CD14-positive monocyte (primary cell): ENCODE measurements at regions not wholly inside any gene's neighbourhood (a gene's known extent, or its start where the extent isn't known, plus 50 kb on each side); places are given as distances from the start of the nearest gene placed in this dataset.

Experiments
- DNase-seq, 3 donors: peaks; one replicate each; pipeline ENCODE4 v3.0.0-alpha.2; 2011 to 2022
- H2AFZ ChIP-seq: 2 replicates; pipeline ENCODE4 v1.6.0; 2012; ENCODE audit warnings: mild to moderate bottlenecking, low read depth, low read length, inconsistent platforms; ENCODE audit not compliant: insufficient read depth, poor library complexity, severe bottlenecking
- H3K27ac ChIP-seq, 2 donors: 1 replicate in 1 of 2; 2 replicates in 1 of 2; pipeline ENCODE4 v1.5.1; 2012 to 2013; ENCODE audit warnings: low read length in 2 of 2, control low read depth in 1 of 2, inconsistent platforms in 1 of 2, low read depth in 1 of 2, mild to moderate bottlenecking in 1 of 2
- H3K27me3 ChIP-seq, 2 donors: one replicate each; pipeline versions ENCODE4 v1.6.0 to v1.6.1; 2011 to 2013; ENCODE audit warnings: low read length in 2 of 2; ENCODE audit not compliant: control insufficient read depth in 2 of 2, insufficient read depth in 2 of 2
- H3K36me3 ChIP-seq, 2 donors: replicated peaks in 1 of 2; 1 replicate in 1 of 2; 2 replicates in 1 of 2; pipeline versions ENCODE4 v1.5.1 to v1.6.1; 2012 to 2013; ENCODE audit warnings: low read length in 2 of 2, control low read depth in 1 of 2, inconsistent platforms in 1 of 2, mild to moderate bottlenecking in 1 of 2; ENCODE audit not compliant: insufficient read depth in 2 of 2, control insufficient read depth in 1 of 2
- H3K4me1 ChIP-seq, 2 donors: 1 replicate in 1 of 2; 2 replicates in 1 of 2; pipeline versions ENCODE4 v1.5.1 to v1.6.1; 2012 to 2013; ENCODE audit warnings: low read length in 2 of 2, control low read depth in 1 of 2, inconsistent platforms in 1 of 2, mild to moderate bottlenecking in 1 of 2, moderate library complexity in 1 of 2; ENCODE audit not compliant: insufficient read depth in 2 of 2, control insufficient read depth in 1 of 2
- H3K4me2 ChIP-seq: replicated peaks from 2 replicates; pipeline ENCODE3; 2012; ENCODE audit warnings: low read length, moderate library complexity, mild to moderate bottlenecking; ENCODE audit not compliant: poor library complexity, severe bottlenecking; ENCODE audit errors: extremely low read depth
- H3K4me3 ChIP-seq, 3 experiments: fragments of 200-600 bp in 1 of 3; sonication (generic) in 1 of 3; replicated peaks in 1 of 3; 1 replicate in 2 of 3; 2 replicates in 1 of 3; pipeline ENCODE4 v1.5.1; 2011 to 2013; ENCODE audit warnings: low read length in 3 of 3, mild to moderate bottlenecking in 3 of 3, control low read depth in 2 of 3, low read depth in 2 of 3, inconsistent platforms in 1 of 3, moderate library complexity in 1 of 3
- H3K79me2 ChIP-seq: 2 replicates; pipeline ENCODE4 v1.6.0; 2012; ENCODE audit warnings: mild to moderate bottlenecking, control low read depth, inconsistent platforms, low read length, moderate library complexity; ENCODE audit not compliant: insufficient read depth
- H3K9ac ChIP-seq: 2 replicates; pipeline ENCODE4 v1.6.0; 2017; ENCODE audit warnings: low read length, mild to moderate bottlenecking; ENCODE audit not compliant: insufficient read depth, poor library complexity, severe bottlenecking
- H3K9me3 ChIP-seq, 2 donors: replicated peaks in 1 of 2; 1 replicate in 1 of 2; 2 replicates in 1 of 2; pipeline versions ENCODE4 v1.5.1 to v1.6.1; 2012 to 2013; ENCODE audit warnings: low read length in 2 of 2, control low read depth in 1 of 2; ENCODE audit not compliant: control insufficient read depth in 1 of 2, insufficient read depth in 1 of 2
- H4K20me1 ChIP-seq: 2 replicates; pipeline ENCODE4 v1.6.0; 2012; ENCODE audit warnings: mild to moderate bottlenecking, low read length, control low read depth, moderate library complexity; ENCODE audit not compliant: insufficient read depth
- H3K27ac Mint-ChIP-seq, 7 donors: one replicate each; pipeline ENCODE4 v1.8.0; 2020; ENCODE audit warnings: mild to moderate bottlenecking in 7 of 7, mixed read lengths in 7 of 7, moderate library complexity in 6 of 7, inconsistent platforms in 2 of 7
- H3K27me3 Mint-ChIP-seq, 3 donors: one replicate each; pipeline ENCODE4 v1.8.0; 2021 to 2022; ENCODE audit warnings: low read depth in 3 of 3, mild to moderate bottlenecking in 3 of 3, mixed read lengths in 3 of 3, moderate library complexity in 3 of 3, inconsistent platforms in 1 of 3
- H3K36me3 Mint-ChIP-seq, 2 donors: one replicate each; pipeline ENCODE4 v1.8.0; 2020; ENCODE audit warnings: mixed read lengths in 2 of 2, inconsistent platforms in 1 of 2, mild to moderate bottlenecking in 1 of 2
- H3K4me1 Mint-ChIP-seq: one replicate; pipeline ENCODE4 v1.8.0; 2020; ENCODE audit warnings: mild to moderate bottlenecking, mixed read lengths
- H3K4me3 Mint-ChIP-seq, 2 donors: one replicate each; pipeline ENCODE4 v1.8.0; 2020; ENCODE audit warnings: mild to moderate bottlenecking in 2 of 2, mixed read lengths in 2 of 2, moderate library complexity in 1 of 2
- H3K9me3 Mint-ChIP-seq, 7 donors: one replicate each; pipeline ENCODE4 v1.8.0; 2020 to 2022; ENCODE audit warnings: mixed read lengths in 7 of 7, mild to moderate bottlenecking in 6 of 7, moderate library complexity in 6 of 7, inconsistent platforms in 2 of 7
- WGBS: methylation state at CpG from one replicate; pipeline ENCODE4 v1.1.5; 2013; ENCODE audit warnings: missing lambda C conversion rate; ENCODE audit not compliant: insufficient coverage; 5-methylcytosine and 5-hydroxymethylcytosine counted together
- intact Hi-C, 2 donors: fragments of 100-400 bp; cut with micrococcal nuclease; formaldehyde crosslinking; loops; one replicate each; pipeline versions ENCODE4 v1.15.0 to v1.15.1; 2023
- TF ChIP-seq, protein P1 (sequence below): fragments of 200-600 bp; IDR thresholded peaks from one replicate; pipeline ENCODE4 v1.8.0; 2022; ENCODE audit warnings: antibody characterized with exemption, mild to moderate bottlenecking

DNA sequence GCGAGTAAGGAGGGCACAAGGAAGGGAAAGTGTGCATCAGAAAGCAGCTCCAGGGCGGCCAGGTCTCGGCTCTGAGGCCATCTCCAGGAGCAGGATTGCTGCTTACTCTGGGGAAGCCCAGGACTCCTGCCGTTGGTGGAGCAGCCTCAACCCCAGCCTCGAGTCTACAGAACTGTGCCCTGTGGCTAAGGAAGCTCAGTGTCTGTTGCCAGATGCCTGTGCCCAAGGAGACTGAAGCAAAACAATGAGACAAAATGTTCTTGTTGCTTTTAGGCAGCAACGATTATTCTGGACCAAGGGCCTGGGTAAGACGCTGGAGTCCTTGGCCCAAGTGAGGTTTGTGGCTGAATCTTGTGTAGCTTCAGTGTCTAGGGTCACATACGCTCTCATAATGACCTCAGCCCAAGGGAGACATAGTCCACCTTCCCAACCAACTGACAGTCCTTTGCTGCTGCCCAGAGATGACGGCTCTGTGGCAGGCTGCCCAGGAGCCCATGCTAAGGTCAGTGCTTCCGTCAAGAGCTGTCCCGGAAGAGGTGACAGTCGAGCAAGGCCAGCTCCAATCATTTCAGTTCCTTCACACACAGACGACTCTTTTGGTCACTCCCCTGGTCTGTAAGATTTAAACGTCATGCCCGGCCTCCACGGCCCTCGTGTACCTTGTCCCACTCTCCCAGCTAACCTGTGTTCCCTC is 223.8 kb downstream of the TTC32 start:
- 85% methylated on average over 13 of the region's 17 CpGs for WGBS
- no peak for DNase-seq

DNA sequence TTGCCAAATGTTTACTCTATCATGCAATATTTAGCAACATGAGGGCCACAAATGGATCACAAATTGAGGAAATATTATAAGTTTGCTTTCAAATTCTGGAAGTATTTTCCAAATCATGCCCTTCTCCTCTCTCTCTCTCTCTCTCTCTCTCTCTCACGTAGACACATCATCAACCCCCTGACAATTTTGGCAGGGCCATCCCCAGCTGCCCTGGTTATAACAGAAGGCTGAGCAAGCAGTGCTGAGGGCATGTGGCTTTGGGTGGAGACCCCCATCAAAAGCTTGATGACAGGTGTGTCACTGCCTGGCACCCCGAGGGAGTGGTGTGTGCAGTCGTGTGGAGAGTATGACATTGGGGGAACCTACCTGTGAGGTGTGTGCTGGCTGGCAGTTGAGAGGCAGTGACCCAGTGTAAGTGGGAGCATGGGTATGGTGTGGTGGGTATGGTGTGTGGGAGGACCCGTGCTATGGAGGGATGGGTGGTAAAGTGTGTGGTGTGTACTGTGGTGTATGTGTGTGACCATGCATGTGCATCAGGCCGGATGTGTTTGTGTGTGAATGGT is 224.5 kb downstream of the TTC32 start:
- peaks cover 0 to 2% (median 0%) of the 10 kb centered on the region in 7 donors for H3K9me3 Mint-ChIP-seq
- Histone ChIP-seq H2AFZ (no peak overlapping the region), H3K4me3 (no peak overlapping the region), H3K9me3 (no peaks in the 10 kb centered on the region), H3K79me2 (no peaks in the 10 kb centered on the region), H3K4me1 (no peaks in the 10 kb centered on the region), H3K27ac (no peak overlapping the region), H4K20me1 (no peaks in the 10 kb centered on the region), H3K4me2 (no peak overlapping the region), H3K36me3 (no peaks in the 10 kb centered on the region), H3K9ac (no peak overlapping the region), H3K27me3 (no peaks in the 10 kb centered on the region)
- no peak overlapping the region for H3K4me3 Mint-ChIP-seq
- H3K4me1 Mint-ChIP-seq: no peaks in the 10 kb centered on the region
- intact Hi-C loops: no loop called here
- 86% methylated on average over 4 of the region's 5 CpGs for WGBS
- no peak overlapping the region for H3K27ac Mint-ChIP-seq
- DNase-seq: no peak
- TF ChIP-seq, protein P1, sequence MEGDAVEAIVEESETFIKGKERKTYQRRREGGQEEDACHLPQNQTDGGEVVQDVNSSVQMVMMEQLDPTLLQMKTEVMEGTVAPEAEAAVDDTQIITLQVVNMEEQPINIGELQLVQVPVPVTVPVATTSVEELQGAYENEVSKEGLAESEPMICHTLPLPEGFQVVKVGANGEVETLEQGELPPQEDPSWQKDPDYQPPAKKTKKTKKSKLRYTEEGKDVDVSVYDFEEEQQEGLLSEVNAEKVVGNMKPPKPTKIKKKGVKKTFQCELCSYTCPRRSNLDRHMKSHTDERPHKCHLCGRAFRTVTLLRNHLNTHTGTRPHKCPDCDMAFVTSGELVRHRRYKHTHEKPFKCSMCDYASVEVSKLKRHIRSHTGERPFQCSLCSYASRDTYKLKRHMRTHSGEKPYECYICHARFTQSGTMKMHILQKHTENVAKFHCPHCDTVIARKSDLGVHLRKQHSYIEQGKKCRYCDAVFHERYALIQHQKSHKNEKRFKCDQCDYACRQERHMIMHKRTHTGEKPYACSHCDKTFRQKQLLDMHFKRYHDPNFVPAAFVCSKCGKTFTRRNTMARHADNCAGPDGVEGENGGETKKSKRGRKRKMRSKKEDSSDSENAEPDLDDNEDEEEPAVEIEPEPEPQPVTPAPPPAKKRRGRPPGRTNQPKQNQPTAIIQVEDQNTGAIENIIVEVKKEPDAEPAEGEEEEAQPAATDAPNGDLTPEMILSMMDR: no peak
- H3K27me3 Mint-ChIP-seq: peaks cover 0 to 4% (median 2%) of the 10 kb centered on the region in 3 donors
- H3K36me3 Mint-ChIP-seq: no peaks in the 10 kb centered on the region

More for the DNA sequence above, 223.8 kb downstream of the TTC32 start:
- Histone ChIP-seq H3K79me2 (no peaks in the 10 kb centered on the region), H2AFZ (no peak overlapping the region), H3K36me3 (no peaks in the 10 kb centered on the region), H3K4me3 (no peak overlapping the region), H3K4me1 (no peaks in the 10 kb centered on the region), H3K27ac (no peak overlapping the region), H3K9me3 (no peaks in the 10 kb centered on the region), H3K4me2 (no peak overlapping the region), H3K27me3 (no peaks in the 10 kb centered on the region), H4K20me1 (no peaks in the 10 kb centered on the region), H3K9ac (no peak overlapping the region)
- no peak overlapping the region for H3K27ac Mint-ChIP-seq
- H3K36me3 Mint-ChIP-seq: no peaks in the 10 kb centered on the region
- H3K4me1 Mint-ChIP-seq: no peaks in the 10 kb centered on the region
- TF ChIP-seq, protein P1: no peak
- peaks cover 0 to 4% (median 2%) of the 10 kb centered on the region in 3 donors for H3K27me3 Mint-ChIP-seq
- intact Hi-C loops: no loop called here
- H3K4me3 Mint-ChIP-seq: no peak overlapping the region
- H3K9me3 Mint-ChIP-seq: no peaks in the 10 kb centered on the region
